Muscle of leg (tissue), 3 donors: ENCODE measurements at regions not wholly inside any gene's neighbourhood (a gene's known extent, or its start where the extent isn't known, plus 50 kb on each side); places are given as distances from the start of the nearest gene placed in this dataset.
"Not testable (repeated sequence)": the region's sequence is repeated elsewhere in the genome, so short reads cannot be mapped to it uniquely, and the experiment has no call there.

Experiments
- DNase-seq: peaks from one replicate; pipeline ENCODE4 v3.0.0; 2013
- H3K27ac ChIP-seq: one replicate; pipeline ENCODE4 v1.5.1; 2013; ENCODE audit warnings: mild to moderate bottlenecking, low read length, control low read depth
- H3K27me3 ChIP-seq: one replicate; pipeline ENCODE4 v1.6.1; 2013; ENCODE audit warnings: low read length; ENCODE audit not compliant: control insufficient read depth, insufficient read depth
- H3K36me3 ChIP-seq: one replicate; pipeline ENCODE4 v1.6.1; 2013; ENCODE audit warnings: low read length; ENCODE audit not compliant: control insufficient read depth, insufficient read depth
- H3K4me1 ChIP-seq: one replicate; pipeline ENCODE4 v1.6.1; 2013; ENCODE audit warnings: low read length; ENCODE audit not compliant: control insufficient read depth, insufficient read depth
- H3K4me3 ChIP-seq: one replicate; pipeline ENCODE4 v1.5.1; 2013; ENCODE audit warnings: low read length, control low read depth
- H3K9me3 ChIP-seq: replicated peaks from 2 replicates; pipeline ENCODE4 v1.6.1; 2013; ENCODE audit warnings: low read depth, low read length; ENCODE audit not compliant: control insufficient read depth
- WGBS: methylation state at CpG from one replicate; pipeline ENCODE4 v1.1.5; 2013; ENCODE audit warnings: missing lambda C conversion rate; ENCODE audit not compliant: insufficient coverage; 5-methylcytosine and 5-hydroxymethylcytosine counted together

DNA sequence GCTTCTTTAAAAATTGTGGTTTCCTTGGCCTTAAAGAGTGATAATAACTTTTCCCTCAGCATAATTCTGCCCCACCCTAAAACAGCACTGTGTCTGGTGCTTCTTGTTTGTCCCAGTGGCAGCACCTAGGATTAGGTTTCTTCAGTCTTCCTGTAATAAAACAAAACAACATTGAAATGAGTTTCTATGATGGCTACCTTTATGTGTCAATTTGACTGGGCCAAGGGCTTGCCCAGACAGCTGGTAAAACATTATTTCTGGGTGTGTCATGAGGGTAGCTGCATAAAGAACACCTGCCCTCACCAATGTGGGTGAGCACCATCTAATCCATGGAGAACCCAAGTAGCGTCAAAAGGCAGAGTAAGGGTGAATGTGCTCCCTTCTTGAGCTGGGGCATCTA is 117.8 kb downstream of the QRSL1 start:
- DNase-seq, result no peak

GRCh38 chr6:106746652-106747051 is 117.3 kb downstream of the QRSL1 start:
- peak; percentile 26 for DNase-seq
- WGBS, result no CpG with 5 or more reads among the region's 3 CpGs

More for the DNA sequence above, 117.8 kb downstream of the QRSL1 start:
- no CpG with 5 or more reads among the region's 1 CpG for WGBS
- Histone ChIP-seq H3K4me3 (no peak overlapping the region), H3K9me3 (peaks cover 3% of the 10 kb centered on the region), H3K27ac (no peak overlapping the region), H3K27me3 (no peaks in the 10 kb centered on the region), H3K36me3 (no peaks in the 10 kb centered on the region), H3K4me1 (peaks cover 39% of the 10 kb centered on the region)

DNA sequence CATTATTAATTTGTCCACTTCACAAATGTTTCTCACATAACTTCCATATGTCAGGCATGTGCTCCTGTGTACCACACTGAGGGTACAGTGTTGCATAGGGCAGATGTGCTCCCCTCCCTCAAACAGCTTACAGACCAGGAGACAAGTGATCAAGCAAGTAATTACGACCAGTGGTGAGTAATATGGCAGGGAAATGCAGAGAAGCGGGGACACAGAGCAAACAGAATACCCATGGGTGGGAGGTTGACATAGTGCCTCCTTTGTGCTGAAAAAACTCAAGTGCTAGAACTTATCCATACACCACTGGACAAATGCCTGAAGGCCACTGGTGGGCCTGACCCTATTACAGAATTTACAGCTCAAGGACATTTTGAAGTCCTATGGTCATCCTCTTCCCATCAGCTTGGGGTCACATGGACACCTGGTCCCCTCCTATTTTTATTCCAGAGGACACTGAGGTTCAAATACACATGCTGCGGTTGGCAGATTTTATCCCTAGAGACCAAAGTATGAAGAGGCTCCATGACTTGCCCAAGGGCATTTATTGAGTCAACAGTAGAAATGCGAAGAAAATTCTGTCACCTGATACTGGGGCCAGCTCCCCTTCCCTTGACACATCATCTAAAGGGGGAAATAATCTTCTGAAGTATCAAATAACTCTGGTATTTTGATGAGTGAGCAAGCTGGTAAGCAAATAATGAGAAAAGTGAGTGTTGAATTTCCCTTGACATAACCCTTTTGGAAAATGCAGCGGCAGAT is 116.6 kb downstream of the QRSL1 start:
- no peak for DNase-seq
- no CpG with 5 or more reads among the region's 5 CpGs for WGBS
- H3K4me3 ChIP-seq, result no peak overlapping the region
- H3K27ac ChIP-seq, result no peak overlapping the region
- H3K4me1 ChIP-seq, result peaks cover 29% of the 10 kb centered on the region
- H3K9me3 ChIP-seq, result peaks cover 3% of the 10 kb centered on the region
- no peaks in the 10 kb centered on the region for H3K36me3 ChIP-seq
- H3K27me3 ChIP-seq, result no peaks in the 10 kb centered on the region

More at GRCh38 chr6:106746652-106747051, 117.3 kb downstream of the QRSL1 start:
- no peaks in the 10 kb centered on the region for H3K27me3 ChIP-seq
- no peak overlapping the region for H3K4me3 ChIP-seq
- no peaks in the 10 kb centered on the region for H3K36me3 ChIP-seq
- no peak overlapping the region for H3K27ac ChIP-seq
- H3K9me3 ChIP-seq, result peaks cover 3% of the 10 kb centered on the region
- peaks cover 35% of the 10 kb centered on the region for H3K4me1 ChIP-seq

DNA sequence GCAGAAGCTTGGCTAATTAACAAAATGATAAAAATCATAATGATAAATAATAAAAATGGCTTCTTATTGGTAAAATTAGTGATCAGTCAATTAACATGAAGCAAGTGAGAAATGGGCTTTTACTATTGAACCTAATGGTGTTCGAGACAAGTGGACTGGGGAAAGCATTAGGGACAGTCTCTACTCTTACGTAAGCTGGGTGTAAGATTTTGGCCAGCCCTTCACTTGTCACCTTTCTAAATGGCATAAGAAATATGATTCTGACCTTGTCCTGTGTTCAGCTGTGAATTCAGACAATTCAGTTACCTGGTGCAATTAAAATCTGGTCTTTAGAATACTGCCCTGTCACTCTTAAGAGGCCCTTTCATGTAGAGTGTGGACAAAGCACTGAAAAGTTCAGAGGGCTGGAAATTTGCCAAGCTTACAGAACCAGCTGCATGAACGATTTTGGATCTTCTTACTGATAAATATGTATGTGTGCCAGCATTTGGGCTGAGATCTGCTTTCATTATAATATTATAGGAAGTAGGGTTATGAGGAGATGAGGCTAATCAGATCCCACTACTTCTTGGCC is 115.9 kb downstream of the QRSL1 start:
- no peak for DNase-seq
- H3K4me3 ChIP-seq, result no peak overlapping the region

DNA sequence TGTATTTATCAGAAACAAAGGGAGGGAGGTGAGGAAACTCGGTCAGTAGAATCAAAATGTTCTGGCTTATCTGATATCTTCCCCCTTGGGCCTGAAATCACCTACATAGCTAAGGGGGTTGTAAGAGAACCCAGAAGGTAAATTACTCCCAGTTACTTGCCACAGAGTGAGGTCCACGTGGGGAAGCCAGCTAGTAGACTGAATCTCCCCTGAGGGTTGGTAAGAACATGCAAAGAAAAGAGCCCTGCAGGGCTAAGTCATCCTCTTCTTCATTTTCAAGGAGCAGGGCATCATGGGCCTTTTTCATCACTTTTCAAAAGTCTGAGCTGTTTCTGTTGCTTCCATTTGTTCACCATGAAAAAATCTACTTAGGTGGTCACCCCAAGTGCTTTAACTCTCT is 115.4 kb downstream of the QRSL1 start:
- WGBS, result no CpG with 5 or more reads among the region's 2 CpGs
- no peaks in the 10 kb centered on the region for H3K36me3 ChIP-seq
- H3K4me1 ChIP-seq, result peaks cover 18% of the 10 kb centered on the region
- H3K9me3 ChIP-seq, result peaks cover 3% of the 10 kb centered on the region
- no peak for DNase-seq
- H3K4me3 ChIP-seq, result no peak overlapping the region
- no peak overlapping the region for H3K27ac ChIP-seq
- H3K27me3 ChIP-seq, result no peaks in the 10 kb centered on the region

More for the DNA sequence above, 115.9 kb downstream of the QRSL1 start:
- WGBS, result no CpG with 5 or more reads among the region's 3 CpGs
- Histone ChIP-seq H3K36me3 (no peaks in the 10 kb centered on the region), H3K27me3 (no peaks in the 10 kb centered on the region), H3K27ac (no peak overlapping the region), H3K4me1 (peaks cover 22% of the 10 kb centered on the region), H3K9me3 (peaks cover 3% of the 10 kb centered on the region)

- H3K4me3 ChIP-seq, H3K9me3 ChIP-seq, DNase-seq, H3K36me3 ChIP-seq, H3K27ac ChIP-seq, H3K27me3 ChIP-seq: not testable (repeated sequence)
- WGBS, result 100% methylated on average over 1 of the region's 2 CpGs
- peaks cover 19% of the 10 kb centered on the region for H3K4me1 ChIP-seq
Observed at GRCh38 chr6:106744029-106744428, 114.7 kb downstream of the QRSL1 start.

GRCh38 chr6:106743612-106744011 is 114.2 kb downstream of the QRSL1 start:
- Histone ChIP-seq H3K4me3 (no peak overlapping the region), H3K27me3 (no peaks in the 10 kb centered on the region), H3K27ac (no peak overlapping the region), H3K9me3 (peaks cover 3% of the 10 kb centered on the region), H3K4me1 (peaks cover 16% of the 10 kb centered on the region), H3K36me3 (no peaks in the 10 kb centered on the region)
- no peak for DNase-seq
- 67% methylated on average over 1 of the region's 2 CpGs for WGBS

- H3K9me3 ChIP-seq, result peaks cover 3% of the 10 kb centered on the region
- no peak overlapping the region for H3K27ac ChIP-seq
- peaks cover 5% of the 10 kb centered on the region for H3K4me1 ChIP-seq
- 39% methylated on average over 2 of the region's 3 CpGs for WGBS
- no peaks in the 10 kb centered on the region for H3K36me3 ChIP-seq
- no peaks in the 10 kb centered on the region for H3K27me3 ChIP-seq
- DNase-seq, result no peak
- H3K4me3 ChIP-seq, result no peak overlapping the region
Observed at GRCh38 chr6:106740287-106740686, 110.9 kb downstream of the QRSL1 start.

DNA sequence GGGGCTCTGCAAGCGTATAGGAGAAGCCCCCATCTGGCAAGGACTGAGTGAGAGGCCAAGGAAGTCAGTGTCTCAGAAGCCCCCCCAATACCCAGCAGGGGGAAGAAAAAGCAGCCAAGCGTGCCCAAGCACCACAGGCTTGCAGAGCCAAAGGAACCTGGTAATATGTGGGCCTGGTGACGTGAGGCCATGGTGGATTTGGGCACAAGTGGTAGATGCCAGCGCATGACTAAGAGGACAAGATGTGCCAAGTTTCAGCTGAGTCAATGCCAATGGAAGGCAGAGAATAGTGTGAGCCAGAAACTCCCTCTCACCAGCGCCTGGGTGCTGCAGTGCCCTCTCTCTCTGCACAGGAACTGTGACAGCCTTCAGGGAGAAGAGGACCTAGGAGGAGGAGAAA is 110.0 kb downstream of the QRSL1 start:
- DNase-seq, result peak; percentile 81
- no peak overlapping the region for H3K27ac ChIP-seq

DNA sequence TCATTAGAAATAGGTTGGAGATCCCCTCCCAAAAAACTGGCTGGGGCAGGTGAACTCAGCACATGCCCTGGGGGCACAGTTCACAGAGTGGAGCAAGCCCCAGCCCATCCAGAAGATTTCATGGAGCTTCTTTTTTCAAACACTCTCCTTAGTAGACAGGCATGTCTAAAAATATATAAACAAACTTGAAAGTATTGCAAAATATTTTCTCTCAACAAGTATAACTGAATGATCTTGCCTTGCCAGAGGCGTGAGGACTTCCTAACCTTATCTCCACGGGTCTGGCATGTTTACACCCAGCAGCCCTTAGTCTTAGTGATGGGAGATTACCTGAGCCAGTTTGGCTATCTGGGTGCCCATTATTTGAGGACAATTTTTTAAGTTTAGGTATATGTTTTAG is 107.1 kb downstream of the QRSL1 start:
- Histone ChIP-seq H3K4me1 (peaks cover 17% of the 10 kb centered on the region), H3K27me3 (no peaks in the 10 kb centered on the region), H3K27ac (no peak overlapping the region), H3K4me3 (no peak overlapping the region), H3K36me3 (no peaks in the 10 kb centered on the region), H3K9me3 (no peaks in the 10 kb centered on the region)
- no peak for DNase-seq
- WGBS, result no CpG with 5 or more reads among the region's 2 CpGs

More for the DNA sequence above, 110.0 kb downstream of the QRSL1 start:
- no peak overlapping the region for H3K4me3 ChIP-seq
- no peaks in the 10 kb centered on the region for H3K36me3 ChIP-seq
- 71% methylated on average over 3 of the region's 5 CpGs for WGBS
- no peaks in the 10 kb centered on the region for H3K27me3 ChIP-seq
- peaks cover 5% of the 10 kb centered on the region for H3K4me1 ChIP-seq
- peaks cover 3% of the 10 kb centered on the region for H3K9me3 ChIP-seq
